Activated T-helper 9 cell treated with anti-CD3 and anti-CD28 coated beads, Interleukin-2, amount 50 U/mL, for 16 hours (primary cell): ENCODE measurements at regions not wholly inside any gene's neighbourhood (a gene's known extent, or its start where the extent isn't known, plus 50 kb on each side); places are given as distances from the start of the nearest gene placed in this dataset.
"Not testable (repeated sequence)": the region's sequence is repeated elsewhere in the genome, so short reads cannot be mapped to it uniquely, and the experiment has no call there.

Source experiments
- DNase-seq: peaks from one replicate; pipeline ENCODE4 v3.0.0-alpha.2; 2020; ENCODE audit warnings: low read depth

DNA sequence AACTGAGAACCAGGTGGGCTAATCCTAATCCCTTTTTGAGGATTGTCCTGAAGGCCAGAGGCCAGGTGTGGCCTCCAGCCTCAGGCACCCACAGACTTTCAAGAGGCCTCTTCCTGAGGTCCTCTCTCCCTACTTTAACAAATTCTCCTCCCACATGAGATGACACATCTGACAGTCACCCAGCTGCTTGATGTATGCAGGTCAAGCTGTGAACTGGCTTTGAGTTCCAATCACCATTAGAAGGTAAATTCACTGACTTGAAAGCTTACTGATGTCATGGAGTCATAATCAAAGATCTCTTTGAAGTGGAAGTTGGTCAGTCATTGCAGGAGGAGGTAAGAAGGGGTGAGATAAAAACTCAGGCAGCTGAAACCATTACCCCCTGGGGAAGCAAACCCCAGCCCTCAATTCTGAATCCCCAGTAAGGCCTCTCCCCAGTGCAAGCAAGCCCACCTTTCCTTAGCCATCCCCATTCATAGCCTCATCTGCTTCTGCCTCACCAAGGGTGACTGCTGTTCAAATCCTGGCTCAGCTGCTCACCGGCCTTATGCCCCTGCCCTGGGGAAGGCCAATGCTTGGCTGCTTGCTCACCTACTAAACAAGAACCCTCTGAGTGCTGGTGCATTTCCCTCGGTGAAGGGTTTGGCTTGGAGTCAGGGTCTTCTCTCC, 196.3 kb downstream of the BCL2L11 start:
- DNase-seq: not testable (repeated sequence)

DNA sequence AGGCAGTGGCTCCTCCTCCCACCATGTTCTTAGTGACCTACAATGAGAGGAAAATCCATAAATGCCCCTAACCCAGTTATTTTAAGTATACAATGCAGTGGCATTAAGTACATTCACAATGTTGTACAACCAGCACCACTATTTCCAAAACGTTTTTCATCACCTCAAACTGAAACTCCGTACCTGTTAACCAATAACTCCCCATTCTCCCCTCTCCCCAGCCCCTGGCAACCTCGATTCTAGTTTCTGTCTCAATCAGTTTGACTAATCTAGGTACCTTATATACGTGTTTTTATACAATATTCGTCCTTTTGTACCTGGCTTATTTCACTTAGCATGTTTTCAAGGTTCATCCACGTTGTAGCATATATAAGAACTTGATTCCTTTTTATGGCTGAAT, 198.8 kb downstream of the BCL2L11 start:
- not testable (repeated sequence) for DNase-seq

DNA sequence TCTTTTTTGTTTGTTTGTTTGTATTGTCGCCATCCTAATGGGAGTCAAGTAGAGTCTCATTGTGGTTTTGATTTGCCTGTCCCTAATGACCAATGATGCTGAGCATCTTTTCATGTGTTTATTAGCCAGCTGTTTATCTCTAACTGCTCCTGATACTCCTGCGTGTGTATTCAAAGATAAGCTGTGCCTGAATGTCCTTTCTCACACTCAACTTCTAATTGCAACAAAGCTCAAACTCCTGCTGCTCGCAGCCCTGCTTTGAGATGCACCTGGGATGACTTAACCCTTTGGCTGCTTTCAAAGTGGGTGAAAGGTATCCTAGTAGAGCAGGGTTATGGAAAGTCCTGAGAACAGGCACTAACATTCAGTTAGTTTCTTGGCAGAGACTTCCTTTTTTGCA, 199.6 kb downstream of the BCL2L11 start:
- DNase-seq: not testable (repeated sequence)

DNA sequence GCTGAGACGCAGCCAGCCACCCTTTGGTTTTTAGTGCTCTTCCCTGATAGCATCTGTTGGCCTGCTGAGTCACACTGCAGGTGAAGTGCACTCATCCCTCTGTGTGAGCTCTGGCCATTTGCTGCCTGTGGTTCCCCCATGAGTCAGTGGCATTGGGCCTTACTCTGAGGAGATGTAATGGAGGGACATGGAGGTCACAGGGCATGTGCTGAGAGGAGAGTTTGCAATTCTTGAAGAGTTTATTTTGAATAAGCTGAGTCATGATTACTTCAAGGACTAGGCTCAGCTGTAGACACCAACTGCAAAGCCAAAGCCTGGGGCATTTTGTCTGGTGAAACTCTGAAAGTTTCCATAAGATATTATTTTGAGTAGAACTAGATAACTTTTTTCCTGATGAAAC, 200.3 kb downstream of the BCL2L11 start:
- not testable (repeated sequence) for DNase-seq

GRCh38 chr2:111323384-111323783, 202.7 kb downstream of the BCL2L11 start:
- not testable (repeated sequence) for DNase-seq

- not testable (repeated sequence) for DNase-seq
These were observed 207.0 kb downstream of the BCL2L11 start for GRCh38 chr2:111327726-111328125.

DNA sequence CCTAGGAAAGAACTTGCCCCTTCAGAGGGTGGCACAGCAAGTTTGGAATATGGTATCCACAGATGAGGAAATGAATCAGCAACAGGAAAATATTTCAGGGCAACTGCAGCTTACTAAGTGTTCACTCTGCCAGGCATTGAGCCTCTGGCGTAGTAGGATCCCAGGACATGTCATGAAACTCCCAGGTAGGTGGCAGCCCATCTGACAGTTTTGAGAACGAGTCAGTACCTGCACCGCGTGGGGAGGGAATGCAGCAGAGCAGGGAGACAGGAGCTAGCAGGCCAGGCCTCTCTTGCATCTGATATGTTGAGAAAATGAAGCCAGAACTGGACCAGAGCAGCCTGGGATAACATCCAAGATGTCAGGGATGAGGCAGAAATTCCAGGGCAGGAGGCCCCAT, 208.6 kb downstream of the BCL2L11 start:
- DNase-seq: not testable (repeated sequence)

DNA sequence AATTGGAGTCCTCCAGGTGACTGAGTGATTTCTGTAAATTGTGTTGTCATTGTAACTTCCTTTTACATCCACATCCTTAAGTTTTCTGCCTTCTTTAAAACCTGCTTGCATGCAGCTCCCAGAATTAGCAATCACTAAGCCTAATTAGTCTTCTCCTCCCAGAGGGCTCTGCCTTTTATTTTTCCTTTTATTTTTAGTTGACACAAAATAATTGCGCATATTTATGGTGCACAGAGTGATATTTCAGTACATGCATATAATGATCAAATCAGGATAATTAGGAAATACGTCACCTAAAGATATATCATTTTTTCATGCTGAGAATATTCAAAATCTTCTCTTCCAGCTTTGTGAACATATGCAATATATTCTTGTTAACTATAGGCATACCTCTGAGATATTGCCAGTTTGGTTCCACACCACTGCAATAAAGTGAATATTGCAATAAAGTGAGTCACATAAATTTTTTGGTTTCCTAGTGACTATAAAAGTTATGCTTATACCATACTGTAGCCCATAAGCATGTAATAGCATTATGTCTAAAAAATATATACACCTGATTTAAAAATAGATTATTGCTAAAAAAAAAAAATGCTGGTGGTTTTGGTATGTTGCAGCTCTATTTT, 210.5 kb downstream of the BCL2L11 start:
- DNase-seq: not testable (repeated sequence)

GRCh38 chr2:111335220-111335907, 214.7 kb downstream of the BCL2L11 start:
- DNase-seq: not testable (repeated sequence)

DNA sequence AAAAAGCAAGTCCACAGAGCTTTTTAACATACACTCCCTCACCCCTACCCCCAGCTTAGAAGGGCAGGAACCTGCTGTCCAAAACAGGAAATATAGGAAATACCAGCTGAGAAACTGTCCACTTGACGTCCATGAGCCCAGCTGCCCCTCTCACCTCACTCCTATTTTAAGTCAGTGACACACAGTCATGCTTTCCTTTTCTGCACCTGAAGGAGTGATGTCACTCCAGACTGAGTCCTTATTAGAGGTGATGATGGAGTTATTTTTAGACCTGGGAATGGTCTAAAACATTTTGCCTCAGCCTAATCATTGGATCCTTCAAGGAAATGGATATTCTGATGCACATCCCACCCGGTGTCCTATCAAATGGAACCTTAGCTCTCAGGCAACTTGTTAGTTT, 217.8 kb downstream of the BCL2L11 start:
- DNase-seq: not testable (repeated sequence)

DNA sequence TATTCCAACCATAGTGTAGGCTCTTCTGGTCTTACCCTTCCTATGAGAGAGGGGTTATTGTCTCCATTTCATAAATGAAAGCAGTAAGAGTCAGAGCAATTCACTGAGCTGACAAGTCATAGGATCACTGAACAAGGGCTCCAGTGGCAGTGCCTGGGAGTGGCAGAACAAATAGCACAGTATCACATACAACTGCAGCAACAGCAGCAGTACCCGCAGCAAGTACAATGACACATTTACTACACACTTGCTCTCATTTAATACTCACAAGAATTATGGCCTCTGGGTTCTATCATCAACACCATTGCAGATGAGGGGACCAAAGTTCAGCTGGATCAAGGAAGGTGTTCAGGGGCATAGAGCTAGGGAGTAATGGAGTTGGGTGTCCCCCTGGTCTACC, 218.8 kb downstream of the BCL2L11 start:
- DNase-seq: not testable (repeated sequence)

GRCh38 chr2:111344590-111344989, 223.9 kb downstream of the BCL2L11 start:
- not testable (repeated sequence) for DNase-seq

DNA sequence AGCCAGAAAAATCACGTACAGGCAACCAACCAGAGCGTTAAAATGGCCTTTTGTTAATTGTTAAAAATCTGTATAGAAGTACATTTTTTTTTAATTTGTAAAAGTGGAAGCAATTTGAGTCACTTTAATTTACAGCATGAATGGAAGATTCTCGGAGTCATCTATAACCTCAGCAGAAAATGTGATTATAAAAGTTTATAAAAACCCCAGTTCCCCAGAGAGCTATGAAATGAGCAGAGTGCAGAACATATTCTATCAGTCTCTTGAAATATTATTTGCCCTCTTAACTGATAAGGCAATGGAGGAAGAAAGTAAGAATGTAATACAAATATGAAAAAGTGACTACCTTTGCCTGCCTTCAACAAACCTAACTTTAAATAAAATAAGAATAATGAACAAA, 224.7 kb downstream of the BCL2L11 start:
- DNase-seq: not testable (repeated sequence)

GRCh38 chr2:111346018-111346930, 225.6 kb downstream of the BCL2L11 start:
- not testable (repeated sequence) for DNase-seq

DNA sequence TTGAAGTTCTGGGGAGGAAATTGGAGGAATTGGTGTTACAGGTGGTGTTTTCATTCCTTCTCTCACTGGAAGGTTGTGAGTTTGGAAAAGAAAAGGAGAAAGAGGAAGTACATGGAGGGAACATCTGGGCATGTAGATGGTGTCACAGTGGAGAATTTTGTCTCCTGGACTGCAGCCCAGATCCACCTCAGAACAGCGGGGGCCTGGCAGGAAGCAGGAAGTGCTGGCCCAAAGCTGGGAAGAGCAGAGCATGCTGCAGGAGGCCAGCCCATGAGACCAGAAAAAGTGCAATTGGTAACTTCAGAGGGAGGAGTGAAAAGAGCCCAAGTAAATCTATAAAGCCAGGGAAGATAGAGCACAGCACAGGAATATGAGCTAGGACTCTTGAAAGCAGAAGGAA, 227.0 kb downstream of the BCL2L11 start:
- not testable (repeated sequence) for DNase-seq

GRCh38 chr2:111348316-111348715, 227.6 kb downstream of the BCL2L11 start:
- DNase-seq: not testable (repeated sequence)

DNA sequence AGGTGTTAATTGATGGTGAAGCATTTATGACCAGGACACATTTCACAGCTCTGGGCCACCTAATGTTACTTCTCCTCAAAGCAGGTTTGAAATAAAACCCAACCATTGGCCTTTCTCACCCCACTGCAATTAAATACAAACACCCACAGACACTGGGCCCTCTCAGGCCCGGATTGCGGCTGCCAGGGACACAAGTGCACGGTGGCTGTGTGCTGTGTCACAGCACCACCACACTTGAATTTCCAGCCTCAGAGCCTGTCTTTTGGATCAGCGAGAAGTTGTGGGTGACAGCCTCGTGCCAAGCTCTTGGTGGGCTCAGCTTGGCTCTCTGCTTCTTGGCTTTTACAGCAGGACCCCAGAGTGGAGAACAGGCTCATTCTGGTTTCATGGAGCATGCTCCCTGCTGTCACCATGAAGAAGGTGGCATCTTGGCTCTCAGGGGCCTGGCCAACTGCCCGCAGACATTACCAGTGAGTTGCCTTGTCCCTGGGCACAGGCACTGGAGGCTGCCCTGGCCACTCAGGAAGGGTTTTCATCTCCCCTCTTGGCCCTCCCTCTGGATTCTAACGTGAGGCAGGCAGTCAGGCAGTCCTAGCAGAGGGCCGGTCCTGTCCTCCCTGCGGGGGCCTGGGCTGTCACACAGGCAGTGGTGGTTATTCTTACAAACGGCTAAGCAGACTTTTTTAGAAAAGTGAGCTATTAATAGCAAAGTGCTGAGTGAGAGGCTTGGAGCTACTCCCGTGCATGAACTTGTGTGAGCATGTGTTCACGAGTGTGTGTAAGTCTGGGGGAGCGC, 234.5 kb downstream of the BCL2L11 start:
- not testable (repeated sequence) for DNase-seq

- not testable (repeated sequence) for DNase-seq
These were observed 235.3 kb downstream of the BCL2L11 start for GRCh38 chr2:111355823-111356511.

GRCh38 chr2:111356512-111357031, 235.9 kb downstream of the BCL2L11 start:
- not testable (repeated sequence) for DNase-seq

GRCh38 chr2:111365986-111366640, 245.4 kb downstream of the BCL2L11 start:
- not testable (repeated sequence) for DNase-seq
